IPS-11a (cell line): ENCODE measurements at regions not wholly inside any gene's neighbourhood (a gene's known extent, or its start where the extent isn't known, plus 50 kb on each side); places are given as distances from the start of the nearest gene placed in this dataset.
"Not testable (repeated sequence)": the region's sequence is repeated elsewhere in the genome, so short reads cannot be mapped to it uniquely, and the experiment has no call there.

ENCODE experiments used
- H3K4me3 ChIP-seq: one replicate; pipeline ENCODE4 v1.5.1; 2013; ENCODE audit warnings: low read depth, low read length, control low read depth

DNA sequence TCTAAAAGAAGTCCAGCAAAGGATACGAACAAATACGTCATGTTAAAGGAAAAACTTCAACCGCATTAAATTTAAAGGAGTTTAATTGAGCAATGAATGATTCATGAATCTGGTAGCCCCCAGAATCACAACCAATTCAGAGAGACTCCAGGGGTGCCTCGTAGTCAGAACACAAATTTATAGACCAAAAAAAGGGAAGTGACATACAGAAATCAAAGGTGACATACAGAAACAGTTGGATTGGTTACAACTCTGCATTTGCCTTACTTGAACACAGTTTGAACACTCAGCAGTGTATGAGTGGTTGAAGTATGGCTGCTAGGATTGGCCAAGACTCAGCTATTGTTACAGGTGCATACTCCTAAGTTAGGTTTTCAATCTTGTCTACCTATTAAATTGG is 59.5 kb upstream of the SERP2 start:
- not testable (repeated sequence) for H3K4me3 ChIP-seq

DNA sequence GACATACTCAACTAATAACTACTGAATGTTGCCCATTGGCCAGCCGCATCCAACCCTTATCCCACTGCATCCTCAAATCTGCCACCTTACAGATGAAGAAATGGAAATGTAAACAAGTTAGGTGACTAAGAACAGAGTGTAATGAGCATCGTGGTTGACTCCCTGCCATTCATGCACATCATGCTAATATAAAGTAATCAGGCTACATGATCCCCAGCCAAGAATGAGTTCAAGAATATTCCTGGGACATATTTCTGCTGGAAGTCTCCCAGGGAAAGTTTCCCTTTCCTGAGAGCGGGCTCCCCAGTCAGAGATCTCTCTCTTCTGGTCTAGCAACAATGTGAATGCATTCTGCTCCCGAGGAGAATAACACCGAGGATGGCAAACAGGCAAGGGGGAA is 55.9 kb upstream of the SERP2 start:
- no peak overlapping the region for H3K4me3 ChIP-seq

DNA sequence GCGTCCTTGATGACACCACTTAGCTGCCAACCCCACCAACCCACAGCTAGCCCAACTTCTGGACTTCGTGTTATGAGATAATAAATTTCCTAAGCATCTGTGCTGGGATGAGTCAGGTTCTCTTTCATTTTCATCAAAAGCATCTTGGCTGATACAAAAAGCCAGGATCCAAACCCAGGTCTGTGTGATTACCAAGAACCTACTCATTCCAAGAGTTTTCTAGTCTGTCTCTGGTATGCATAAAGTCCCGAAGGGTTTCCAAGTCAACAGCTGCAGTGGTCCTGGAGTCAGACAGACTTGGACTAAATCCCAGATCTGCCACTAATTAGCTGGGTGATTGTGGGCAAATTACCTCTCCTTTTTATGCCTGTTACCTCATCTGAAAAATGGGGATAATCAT is 55.5 kb upstream of the SERP2 start:
- H3K4me3 ChIP-seq: no peak overlapping the region

- no peak overlapping the region for H3K4me3 ChIP-seq
Observed at GRCh38 chr13:44320611-44321010, 53.0 kb upstream of the SERP2 start.

GRCh38 chr13:44321961-44322360 is 51.7 kb upstream of the SERP2 start:
- no peak overlapping the region for H3K4me3 ChIP-seq

- H3K4me3 ChIP-seq: no peak overlapping the region
Observed at GRCh38 chr13:44322928-44323327, 50.7 kb upstream of the SERP2 start.

GRCh38 chr13:44323754-44324153 is 49.9 kb upstream of the SERP2 start:
- H3K4me3 ChIP-seq: no peak overlapping the region
